GM18502 (cell line): ENCODE measurements at regions not wholly inside any gene's neighbourhood (a gene's known extent, or its start where the extent isn't known, plus 50 kb on each side); places are given as distances from the start of the nearest gene placed in this dataset.
"Not testable (repeated sequence)": the region's sequence is repeated elsewhere in the genome, so short reads cannot be mapped to it uniquely, and the experiment has no call there.

Source experiments
- ATAC-seq: cut with Tn5 transposase; IDR thresholded peaks from one replicate; pipeline ENCODE4 v1.9.1; 2021; ENCODE audit warnings: mild to moderate bottlenecking; ENCODE audit not compliant: unreplicated experiment, poor library complexity

DNA sequence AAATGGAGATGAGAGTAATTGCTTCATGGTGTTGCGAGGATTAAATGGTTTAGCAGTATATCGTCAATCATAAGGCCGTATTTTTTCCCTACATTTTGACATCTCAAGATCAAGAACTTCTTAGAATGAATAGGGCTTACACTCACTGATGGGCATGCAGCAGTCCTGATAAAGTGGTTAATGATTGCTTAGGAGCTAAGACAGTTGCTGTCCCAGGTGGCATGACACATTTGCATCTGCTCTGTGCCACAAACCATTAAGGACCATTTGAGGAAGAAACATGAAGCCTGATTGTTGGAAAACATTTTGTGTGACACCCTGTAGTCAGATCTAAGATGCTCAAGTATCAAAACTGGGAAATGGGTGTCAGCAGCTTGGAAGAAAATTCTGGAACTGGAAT, 81.0 kb upstream of the SGIP1 start:
- ATAC-seq, result no peak

- ATAC-seq, result no peak
Measured at GRCh38 chr1:66455446-66455845, 78.5 kb upstream of the SGIP1 start.

DNA sequence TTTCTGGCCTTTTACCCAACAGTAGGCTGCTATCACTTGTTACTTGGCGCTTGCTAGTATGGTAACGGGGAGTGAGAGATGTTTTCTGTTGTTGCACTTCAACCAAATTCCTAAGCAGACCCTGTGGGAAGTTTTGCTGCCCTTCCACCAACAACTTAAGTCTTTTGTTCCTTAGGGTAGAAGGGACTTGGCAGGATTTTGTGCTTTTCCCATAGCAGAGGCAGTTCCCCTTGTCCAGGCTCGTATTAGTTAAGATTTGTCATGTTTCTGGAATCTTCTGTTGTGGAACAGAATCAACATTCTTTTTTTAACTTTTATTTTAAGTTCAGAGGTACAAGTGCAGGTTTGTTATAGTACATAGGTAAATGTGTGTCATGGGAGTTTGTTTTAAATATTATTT, 73.2 kb upstream of the SGIP1 start:
- ATAC-seq, result no peak

DNA sequence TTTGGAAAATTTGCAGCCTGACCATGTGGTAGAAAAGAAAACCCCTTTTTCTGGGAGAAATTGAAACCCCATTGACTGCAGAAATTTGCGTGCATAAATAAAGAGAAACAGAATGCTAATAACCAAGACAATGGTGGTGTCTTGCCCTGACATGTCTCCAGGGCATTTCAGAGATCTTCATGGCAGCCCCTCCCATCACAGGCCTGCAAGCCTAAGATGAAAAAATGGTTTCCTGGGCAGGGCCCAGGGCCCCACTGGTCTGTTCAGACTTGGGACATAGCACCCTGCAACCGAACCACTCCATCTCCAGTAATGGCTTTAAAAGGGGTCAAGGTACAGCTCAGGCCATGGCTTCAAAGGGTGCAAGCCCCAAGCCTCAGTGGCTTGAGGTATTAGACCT, 71.6 kb upstream of the SGIP1 start:
- ATAC-seq, result no peak

DNA sequence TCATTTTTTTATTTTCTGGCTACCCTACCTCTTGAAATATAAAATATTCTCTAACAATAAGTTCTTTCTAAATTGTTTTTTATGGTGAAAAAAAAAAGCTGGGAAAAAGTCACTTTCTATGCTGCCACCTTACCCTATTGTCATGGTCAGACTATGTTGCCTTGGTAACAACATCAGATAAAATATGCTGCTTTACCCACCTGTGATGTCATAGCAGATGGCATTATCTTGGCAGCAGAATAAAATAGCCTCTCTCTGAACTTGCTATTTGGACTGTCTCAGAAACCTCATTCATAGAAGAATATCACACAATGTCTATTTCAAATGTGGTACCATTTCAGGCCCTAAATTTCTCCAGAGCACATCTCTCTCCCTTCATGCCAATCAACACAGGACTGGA, 69.6 kb upstream of the SGIP1 start:
- no peak for ATAC-seq

GRCh38 chr1:66464802-66465201, 69.2 kb upstream of the SGIP1 start:
- ATAC-seq, result no peak

- ATAC-seq, result not testable (repeated sequence)
Measured at GRCh38 chr1:66466695-66467094, 67.3 kb upstream of the SGIP1 start.

DNA sequence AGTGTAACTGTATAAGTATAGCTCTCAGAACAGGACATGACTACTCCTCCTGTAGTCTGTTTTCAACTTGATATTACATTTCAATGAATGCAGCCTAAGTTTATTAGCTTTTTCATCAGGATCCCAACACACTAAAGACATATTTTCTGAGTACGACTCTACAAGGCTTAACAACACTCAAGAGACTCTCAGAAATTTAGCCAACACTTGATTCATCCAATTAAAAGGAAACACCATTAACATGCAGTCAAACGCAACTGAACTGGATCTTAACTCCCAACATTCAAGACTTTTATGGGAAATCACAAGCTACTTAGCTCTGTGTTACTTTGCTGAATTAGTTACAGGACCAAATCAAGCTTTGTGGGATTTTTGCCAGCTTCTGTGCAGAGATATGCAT, 65.2 kb upstream of the SGIP1 start:
- ATAC-seq, result no peak

DNA sequence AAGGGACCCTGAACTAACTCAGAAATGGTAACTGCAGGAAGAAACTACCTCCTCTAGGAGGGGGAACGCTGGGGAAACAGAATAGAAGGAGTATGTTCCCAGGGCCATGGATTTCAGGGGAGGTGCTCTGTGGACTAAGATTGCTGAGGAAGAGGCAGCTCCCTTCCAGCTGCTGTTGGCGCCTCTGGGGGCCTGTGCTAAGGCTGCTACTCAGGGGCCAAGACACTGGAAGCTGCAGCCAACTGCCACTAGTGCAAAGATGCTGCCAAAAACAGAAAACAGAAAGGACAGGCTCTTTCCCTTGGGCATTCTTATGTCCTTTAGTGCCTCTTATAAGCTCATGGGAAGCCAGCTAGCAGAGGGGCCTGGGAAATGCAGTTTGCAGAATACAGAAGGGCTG, 58.0 kb upstream of the SGIP1 start:
- ATAC-seq, result no peak

GRCh38 chr1:66476774-66477173, 57.2 kb upstream of the SGIP1 start:
- ATAC-seq, result no peak

- ATAC-seq, result no peak
Measured at GRCh38 chr1:66478116-66478515, 55.8 kb upstream of the SGIP1 start.

DNA sequence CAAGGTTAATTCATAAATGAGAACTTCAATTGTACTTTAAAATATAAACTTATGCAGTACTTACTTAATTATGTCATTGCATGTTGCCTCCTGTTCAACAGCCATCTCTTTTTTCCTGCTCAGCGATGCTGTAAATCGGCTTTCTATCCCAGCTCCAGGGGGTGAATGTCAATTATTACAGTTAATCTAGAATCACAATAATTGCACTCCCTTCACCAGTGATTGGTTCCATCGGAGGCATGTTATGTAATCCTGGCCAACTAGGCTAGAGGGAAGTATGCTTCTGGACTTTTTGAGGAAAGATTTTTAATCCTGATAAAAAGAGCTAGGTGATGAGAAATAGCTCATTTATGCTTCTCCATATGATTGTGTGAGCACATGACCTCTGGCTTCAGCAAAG, 53.8 kb upstream of the SGIP1 start:
- ATAC-seq, result no peak

DNA sequence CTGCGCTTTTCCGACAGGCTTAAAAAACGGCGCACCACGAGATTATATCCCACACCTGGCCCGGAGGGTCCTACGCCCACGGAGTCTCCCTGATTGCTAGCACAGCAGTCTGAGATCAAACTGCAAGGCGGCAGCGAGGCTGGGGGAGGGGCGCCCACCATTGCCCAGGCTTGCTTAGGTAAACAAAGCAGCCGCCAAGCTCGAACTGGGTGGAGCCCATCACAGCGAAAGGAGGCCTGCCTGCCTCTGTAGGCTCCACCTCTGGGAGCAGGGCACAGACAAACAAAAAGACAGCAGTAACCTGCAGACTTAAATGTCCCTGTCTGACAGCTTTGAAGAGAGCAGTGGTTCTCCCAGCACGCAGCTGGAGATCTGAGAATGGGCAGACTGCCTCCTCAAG, 52.7 kb upstream of the SGIP1 start:
- not testable (repeated sequence) for ATAC-seq
